ENCODE measurements at regions not wholly inside any gene's neighbourhood (a gene's known extent, or its start where the extent isn't known, plus 50 kb on each side); places are given as distances from the start of the nearest gene placed in this dataset.

GRCh38 chr2:136696438-136696837 is 68.9 kb upstream of the THSD7B start:
- TF ChIP-seq CTCF (conservative IDR thresholded peaks at IDR 0.05 in 1 of 2, IDR thresholded peaks at IDR 0.05 in 1 of 2; ENCODE audit: low read depth in 1 of 2, low read length in 2 of 2), result no peak
- TF ChIP-seq EZH2 (IDR thresholded peaks at IDR 0.05; ENCODE audit: low read length, missing control alignments), result no peak
